Astrocyte (in vitro differentiated cells and primary cell): ENCODE measurements at regions not wholly inside any gene's neighbourhood (a gene's known extent, or its start where the extent isn't known, plus 50 kb on each side); places are given as distances from the start of the nearest gene placed in this dataset.

Source experiments
- DNase-seq: peaks from one replicate; pipeline ENCODE4 v3.0.0-alpha.2; 2010; ENCODE audit warnings: low read depth
- FAIRE-seq: peaks from 2 replicates; lab custom pipeline; 2011; peaks lifted over from hg19 to GRCh38; lab: Jason Lieb, UNC
- H2AFZ ChIP-seq: 2 replicates; pipeline ENCODE4 v1.6.0; 2012; ENCODE audit warnings: low read depth, low read length, inconsistent platforms
- H3K27ac ChIP-seq: 2 replicates; pipeline ENCODE4 v1.5.1; 2011; ENCODE audit warnings: low read depth, low read length, inconsistent platforms
- H3K27me3 ChIP-seq: 2 replicates; pipeline ENCODE4 v1.6.0; 2011; ENCODE audit warnings: low read length, inconsistent platforms; ENCODE audit not compliant: insufficient read depth
- H3K36me3 ChIP-seq: 2 replicates; pipeline ENCODE4 v1.5.1; 2011; ENCODE audit warnings: low read length, inconsistent platforms; ENCODE audit not compliant: insufficient read depth
- H3K4me1 ChIP-seq: 2 replicates; pipeline ENCODE4 v1.5.1; 2011; ENCODE audit warnings: low read length, inconsistent platforms; ENCODE audit not compliant: insufficient read depth
- H3K4me2 ChIP-seq: 2 replicates; pipeline ENCODE4 v1.6.0; 2012; ENCODE audit warnings: low read length, inconsistent platforms
- H3K4me3 ChIP-seq: 2 replicates; pipeline ENCODE4 v1.5.1; 2011; ENCODE audit warnings: low read depth, mild to moderate bottlenecking, low read length, inconsistent platforms; ENCODE audit not compliant: insufficient read depth
- H3K79me2 ChIP-seq: 2 replicates; pipeline ENCODE4 v1.6.0; 2012; ENCODE audit warnings: mild to moderate bottlenecking, low read length, inconsistent platforms; ENCODE audit not compliant: insufficient read depth
- H3K9ac ChIP-seq: 2 replicates; pipeline ENCODE4 v1.6.0; 2012; ENCODE audit warnings: mild to moderate bottlenecking, low read length, inconsistent platforms
- H3K9me3 ChIP-seq: 2 replicates; pipeline ENCODE4 v1.5.1; 2012; ENCODE audit warnings: low read depth, mild to moderate bottlenecking, low read length, inconsistent platforms; ENCODE audit not compliant: insufficient read depth
- H4K20me1 ChIP-seq: 2 replicates; pipeline ENCODE4 v1.6.0; 2012; ENCODE audit warnings: low read length, inconsistent platforms; ENCODE audit not compliant: insufficient read depth
- H3K27ac Mint-ChIP-seq: one replicate; pipeline ENCODE4 v1.8.0; 2021; ENCODE audit warnings: mild to moderate bottlenecking, mixed read lengths; ENCODE audit not compliant: unreplicated experiment
- H3K27me3 Mint-ChIP-seq: one replicate; pipeline ENCODE4 v1.8.0; 2021; ENCODE audit warnings: low read depth, mixed read lengths; ENCODE audit not compliant: unreplicated experiment
- H3K36me3 Mint-ChIP-seq: one replicate; pipeline ENCODE4 v1.8.0; 2021; ENCODE audit warnings: low read depth, mixed read lengths; ENCODE audit not compliant: unreplicated experiment
- H3K4me1 Mint-ChIP-seq: one replicate; pipeline ENCODE4 v1.8.0; 2021; ENCODE audit warnings: low read depth, mixed read lengths; ENCODE audit not compliant: unreplicated experiment
- H3K4me3 Mint-ChIP-seq: one replicate; pipeline ENCODE4 v1.8.0; 2021; ENCODE audit warnings: mild to moderate bottlenecking, moderate library complexity, mixed read lengths; ENCODE audit not compliant: unreplicated experiment
- H3K9me3 Mint-ChIP-seq: one replicate; pipeline ENCODE4 v1.8.0; 2021; ENCODE audit warnings: mild to moderate bottlenecking, mixed read lengths; ENCODE audit not compliant: unreplicated experiment
- CTCF ChIP-seq: IDR thresholded peaks from 2 replicates; pipeline ENCODE4 v1.5.1; 2011; ENCODE audit warnings: low read depth, mild to moderate bottlenecking, inconsistent platforms, low read length, moderate library complexity; ENCODE audit not compliant: insufficient read depth
- EZH2 ChIP-seq: IDR thresholded peaks from 2 replicates; pipeline ENCODE4 v1.6.1; 2012; ENCODE audit warnings: mild to moderate bottlenecking, low read length, inconsistent platforms; ENCODE audit not compliant: insufficient read depth

GRCh38 chr10:107919626-107920235 is 755.2 kb upstream of the SORCS1 start:
- Mint-ChIP-seq H3K36me3 (no peaks in the 10 kb centered on the region), H3K4me1 (peaks cover 4% of the 10 kb centered on the region), H3K9me3 (peaks cover 10% of the 10 kb centered on the region), H3K27me3 (peaks cover 8% of the 10 kb centered on the region), H3K4me3 (no peak overlapping the region), H3K27ac (no peak overlapping the region)
- Histone ChIP-seq H3K4me2 (no peak overlapping the region), H3K4me3 (no peak overlapping the region), H3K4me1 (no peaks in the 10 kb centered on the region), H3K9me3 (no peaks in the 10 kb centered on the region), H3K27ac (no peak overlapping the region), H4K20me1 (no peaks in the 10 kb centered on the region), H3K27me3 (peaks cover 5% of the 10 kb centered on the region), H2AFZ (no peak overlapping the region), H3K9ac (no peak overlapping the region), H3K36me3 (no peaks in the 10 kb centered on the region), H3K79me2 (no peaks in the 10 kb centered on the region)
- TF ChIP-seq CTCF, result no peak
- no peak for TF ChIP-seq EZH2
- DNase-seq (no peak), FAIRE-seq (no peak)

- Histone ChIP-seq H3K36me3 (no peaks in the 10 kb centered on the region), H3K27me3 (peaks cover 5% of the 10 kb centered on the region), H3K9ac (no peak overlapping the region), H4K20me1 (no peaks in the 10 kb centered on the region), H3K4me2 (no peak overlapping the region), H3K79me2 (no peaks in the 10 kb centered on the region), H3K4me1 (no peaks in the 10 kb centered on the region), H3K4me3 (no peak overlapping the region), H3K27ac (no peak overlapping the region), H2AFZ (no peak overlapping the region), H3K9me3 (no peaks in the 10 kb centered on the region)
- DNase-seq (no peak), FAIRE-seq (no peak)
- Mint-ChIP-seq H3K9me3 (peaks cover 10% of the 10 kb centered on the region), H3K27ac (no peak overlapping the region), H3K4me1 (peaks cover 4% of the 10 kb centered on the region), H3K36me3 (no peaks in the 10 kb centered on the region), H3K27me3 (peaks cover 12% of the 10 kb centered on the region), H3K4me3 (no peak overlapping the region)
- TF ChIP-seq EZH2 (no peak), CTCF (no peak)
Observed at GRCh38 chr10:107918171-107918570, 753.7 kb upstream of the SORCS1 start.

- Histone ChIP-seq H4K20me1 (no peaks in the 10 kb centered on the region), H3K27ac (no peak overlapping the region), H3K9me3 (no peaks in the 10 kb centered on the region), H2AFZ (peak overlapping the region; percentile 41), H3K36me3 (no peaks in the 10 kb centered on the region), H3K4me2 (peak overlapping the region; percentile 81), H3K4me3 (peak overlapping the region; percentile 51), H3K9ac (no peak overlapping the region), H3K27me3 (peaks cover 5% of the 10 kb centered on the region), H3K4me1 (no peaks in the 10 kb centered on the region), H3K79me2 (no peaks in the 10 kb centered on the region)
- no peak for FAIRE-seq
- peaks cover 4% of the 10 kb centered on the region for H3K4me1 Mint-ChIP-seq
- peaks cover 12% of the 10 kb centered on the region for H3K27me3 Mint-ChIP-seq
- peaks cover 7% of the 10 kb centered on the region for H3K9me3 Mint-ChIP-seq
- TF ChIP-seq EZH2, result no peak
- TF ChIP-seq CTCF, result no peak
- peak; percentile 1 for DNase-seq
- H3K27ac Mint-ChIP-seq, result peak overlapping the region; percentile 44
- no peaks in the 10 kb centered on the region for H3K36me3 Mint-ChIP-seq
- peak overlapping the region; percentile 88 for H3K4me3 Mint-ChIP-seq
Observed at GRCh38 chr10:107915215-107915610, 750.7 kb upstream of the SORCS1 start.
